ENCODE measurements at regions not wholly inside any gene's neighbourhood (a gene's known extent, or its start where the extent isn't known, plus 50 kb on each side); places are given as distances from the start of the nearest gene placed in this dataset.

DNA sequence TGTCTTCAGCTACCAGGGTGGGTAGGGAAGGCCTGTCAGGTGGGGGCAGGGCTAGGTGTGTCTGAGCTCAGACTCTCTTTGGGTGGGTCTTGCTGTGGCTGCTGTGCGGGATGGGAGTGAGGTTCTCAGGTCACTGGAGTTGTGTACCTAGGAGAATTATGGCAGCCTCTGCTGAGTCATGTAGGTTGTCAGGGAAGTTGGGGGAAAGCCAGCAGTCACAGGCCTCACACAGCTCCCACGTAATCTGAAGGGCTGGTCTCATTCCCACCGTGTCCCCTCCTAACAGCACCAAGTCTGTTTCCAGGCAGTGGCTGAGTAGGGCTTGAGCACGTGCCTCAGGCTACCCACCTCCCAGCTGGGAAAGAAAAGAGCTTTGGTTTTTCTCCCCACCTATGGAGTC is 67.0 kb downstream of the CHCHD4 start:
- H3K27ac ChIP-seq, result no peak overlapping the region

GRCh38 chr3:14047841-14048240 is 76.8 kb downstream of the CHCHD4 start:
- no peak overlapping the region for H3K27ac ChIP-seq
- TF ChIP-seq ZFX (IDR thresholded peaks at IDR 0.05; ENCODE audit: borderline replicate concordance), result no peak
- TF ChIP-seq, protein P1, sequence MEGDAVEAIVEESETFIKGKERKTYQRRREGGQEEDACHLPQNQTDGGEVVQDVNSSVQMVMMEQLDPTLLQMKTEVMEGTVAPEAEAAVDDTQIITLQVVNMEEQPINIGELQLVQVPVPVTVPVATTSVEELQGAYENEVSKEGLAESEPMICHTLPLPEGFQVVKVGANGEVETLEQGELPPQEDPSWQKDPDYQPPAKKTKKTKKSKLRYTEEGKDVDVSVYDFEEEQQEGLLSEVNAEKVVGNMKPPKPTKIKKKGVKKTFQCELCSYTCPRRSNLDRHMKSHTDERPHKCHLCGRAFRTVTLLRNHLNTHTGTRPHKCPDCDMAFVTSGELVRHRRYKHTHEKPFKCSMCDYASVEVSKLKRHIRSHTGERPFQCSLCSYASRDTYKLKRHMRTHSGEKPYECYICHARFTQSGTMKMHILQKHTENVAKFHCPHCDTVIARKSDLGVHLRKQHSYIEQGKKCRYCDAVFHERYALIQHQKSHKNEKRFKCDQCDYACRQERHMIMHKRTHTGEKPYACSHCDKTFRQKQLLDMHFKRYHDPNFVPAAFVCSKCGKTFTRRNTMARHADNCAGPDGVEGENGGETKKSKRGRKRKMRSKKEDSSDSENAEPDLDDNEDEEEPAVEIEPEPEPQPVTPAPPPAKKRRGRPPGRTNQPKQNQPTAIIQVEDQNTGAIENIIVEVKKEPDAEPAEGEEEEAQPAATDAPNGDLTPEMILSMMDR (IDR thresholded peaks at IDR 0.05), result no peak

More for the DNA sequence above, 67.0 kb downstream of the CHCHD4 start:
- TF ChIP-seq, protein P1 (IDR thresholded peaks at IDR 0.05), result no peak
- TF ChIP-seq ZFX (IDR thresholded peaks at IDR 0.05; ENCODE audit: borderline replicate concordance), result no peak

GRCh38 chr3:14047027-14047426 is 77.6 kb downstream of the CHCHD4 start:
- TF ChIP-seq, protein P1 (IDR thresholded peaks at IDR 0.05), result no peak
- no peak for TF ChIP-seq ZFX (IDR thresholded peaks at IDR 0.05; ENCODE audit: borderline replicate concordance)
- no peak overlapping the region for H3K27ac ChIP-seq

GRCh38 chr3:14042680-14043079 is 82.0 kb downstream of the CHCHD4 start:
- H3K27ac ChIP-seq, result no peak overlapping the region
- TF ChIP-seq ZFX (IDR thresholded peaks at IDR 0.05; ENCODE audit: borderline replicate concordance), result no peak
- TF ChIP-seq, protein P1 (IDR thresholded peaks at IDR 0.05), result no peak

GRCh38 chr3:14039149-14039548 is 85.5 kb downstream of the CHCHD4 start:
- no peak overlapping the region for H3K27ac ChIP-seq
- TF ChIP-seq, protein P1 (IDR thresholded peaks at IDR 0.05), result no peak
- TF ChIP-seq ZFX (IDR thresholded peaks at IDR 0.05; ENCODE audit: borderline replicate concordance), result no peak

DNA sequence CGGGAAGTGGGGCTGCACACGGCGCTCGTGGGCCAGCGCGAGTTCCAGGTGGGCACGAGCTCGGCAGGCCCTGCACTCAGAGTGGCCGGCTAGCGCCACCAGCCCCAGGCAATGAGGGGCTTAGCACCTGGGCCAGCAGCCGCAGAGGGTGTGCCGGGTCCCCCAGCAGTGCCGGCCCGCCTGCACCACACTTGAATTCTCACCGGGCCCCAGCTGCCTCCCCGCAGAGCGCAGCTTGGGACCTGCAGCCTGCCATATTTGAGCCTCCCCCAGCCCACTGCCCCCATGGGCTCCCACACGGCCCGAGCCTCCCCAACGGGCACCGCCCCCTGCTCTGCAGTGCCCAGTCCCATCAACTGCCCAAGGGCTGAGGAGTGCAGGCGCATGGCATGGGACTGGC is 87.5 kb downstream of the CHCHD4 start:
- no peak overlapping the region for H3K27ac ChIP-seq
- TF ChIP-seq, protein P1 (IDR thresholded peaks at IDR 0.05), result no peak
- no peak for TF ChIP-seq ZFX (IDR thresholded peaks at IDR 0.05; ENCODE audit: borderline replicate concordance)

DNA sequence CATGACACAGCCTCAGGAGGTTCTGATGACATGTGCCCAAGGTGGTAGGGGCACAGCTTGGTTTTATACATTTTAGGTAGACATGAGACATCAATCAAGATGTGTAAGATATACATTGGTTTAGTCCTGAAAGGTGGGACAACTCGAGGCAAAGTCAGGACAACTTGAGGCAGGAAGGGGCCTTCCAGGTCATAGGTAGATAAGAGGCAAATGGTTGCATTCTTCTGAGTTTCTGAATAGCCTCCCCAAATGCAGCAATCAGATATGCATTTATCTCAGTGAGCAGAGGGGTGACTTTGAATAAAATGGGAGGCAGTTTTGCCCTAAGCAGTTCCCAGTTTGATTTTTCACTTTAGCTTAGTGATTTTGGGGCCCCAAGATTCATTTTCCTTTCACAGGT is 91.6 kb downstream of the CHCHD4 start:
- no peak for TF ChIP-seq ZFX (IDR thresholded peaks at IDR 0.05; ENCODE audit: borderline replicate concordance)
- TF ChIP-seq, protein P1 (IDR thresholded peaks at IDR 0.05), result no peak
- no peak overlapping the region for H3K27ac ChIP-seq

All from 22Rv1 (cell line).